CD14-positive monocyte (primary cell): ENCODE measurements at regions not wholly inside any gene's neighbourhood (a gene's known extent, or its start where the extent isn't known, plus 50 kb on each side); places are given as distances from the start of the nearest gene placed in this dataset.

ENCODE experiments used
- DNase-seq, 3 donors: peaks; one replicate each; pipeline ENCODE4 v3.0.0-alpha.2; 2011 to 2022
- H2AFZ ChIP-seq: 2 replicates; pipeline ENCODE4 v1.6.0; 2012; ENCODE audit warnings: mild to moderate bottlenecking, low read depth, low read length, inconsistent platforms; ENCODE audit not compliant: insufficient read depth, poor library complexity, severe bottlenecking
- H3K27ac ChIP-seq, 2 donors: 1 replicate in 1 of 2; 2 replicates in 1 of 2; pipeline ENCODE4 v1.5.1; 2012 to 2013; ENCODE audit warnings: low read length in 2 of 2, control low read depth in 1 of 2, inconsistent platforms in 1 of 2, low read depth in 1 of 2, mild to moderate bottlenecking in 1 of 2
- H3K27me3 ChIP-seq, 2 donors: one replicate each; pipeline versions ENCODE4 v1.6.0 to v1.6.1; 2011 to 2013; ENCODE audit warnings: low read length in 2 of 2; ENCODE audit not compliant: control insufficient read depth in 2 of 2, insufficient read depth in 2 of 2
- H3K36me3 ChIP-seq, 2 donors: replicated peaks in 1 of 2; 1 replicate in 1 of 2; 2 replicates in 1 of 2; pipeline versions ENCODE4 v1.5.1 to v1.6.1; 2012 to 2013; ENCODE audit warnings: low read length in 2 of 2, control low read depth in 1 of 2, inconsistent platforms in 1 of 2, mild to moderate bottlenecking in 1 of 2; ENCODE audit not compliant: insufficient read depth in 2 of 2, control insufficient read depth in 1 of 2
- H3K4me1 ChIP-seq, 2 donors: 1 replicate in 1 of 2; 2 replicates in 1 of 2; pipeline versions ENCODE4 v1.5.1 to v1.6.1; 2012 to 2013; ENCODE audit warnings: low read length in 2 of 2, control low read depth in 1 of 2, inconsistent platforms in 1 of 2, mild to moderate bottlenecking in 1 of 2, moderate library complexity in 1 of 2; ENCODE audit not compliant: insufficient read depth in 2 of 2, control insufficient read depth in 1 of 2
- H3K4me2 ChIP-seq: replicated peaks from 2 replicates; pipeline ENCODE3; 2012; ENCODE audit warnings: low read length, moderate library complexity, mild to moderate bottlenecking; ENCODE audit not compliant: poor library complexity, severe bottlenecking; ENCODE audit errors: extremely low read depth
- H3K4me3 ChIP-seq, 3 experiments: fragments of 200-600 bp in 1 of 3; sonication (generic) in 1 of 3; replicated peaks in 1 of 3; 1 replicate in 2 of 3; 2 replicates in 1 of 3; pipeline ENCODE4 v1.5.1; 2011 to 2013; ENCODE audit warnings: low read length in 3 of 3, mild to moderate bottlenecking in 3 of 3, control low read depth in 2 of 3, low read depth in 2 of 3, inconsistent platforms in 1 of 3, moderate library complexity in 1 of 3
- H3K79me2 ChIP-seq: 2 replicates; pipeline ENCODE4 v1.6.0; 2012; ENCODE audit warnings: mild to moderate bottlenecking, control low read depth, inconsistent platforms, low read length, moderate library complexity; ENCODE audit not compliant: insufficient read depth
- H3K9ac ChIP-seq: 2 replicates; pipeline ENCODE4 v1.6.0; 2017; ENCODE audit warnings: low read length, mild to moderate bottlenecking; ENCODE audit not compliant: insufficient read depth, poor library complexity, severe bottlenecking
- H3K9me3 ChIP-seq, 2 donors: replicated peaks in 1 of 2; 1 replicate in 1 of 2; 2 replicates in 1 of 2; pipeline versions ENCODE4 v1.5.1 to v1.6.1; 2012 to 2013; ENCODE audit warnings: low read length in 2 of 2, control low read depth in 1 of 2; ENCODE audit not compliant: control insufficient read depth in 1 of 2, insufficient read depth in 1 of 2
- H4K20me1 ChIP-seq: 2 replicates; pipeline ENCODE4 v1.6.0; 2012; ENCODE audit warnings: mild to moderate bottlenecking, low read length, control low read depth, moderate library complexity; ENCODE audit not compliant: insufficient read depth
- H3K27ac Mint-ChIP-seq, 7 donors: one replicate each; pipeline ENCODE4 v1.8.0; 2020; ENCODE audit warnings: mild to moderate bottlenecking in 7 of 7, mixed read lengths in 7 of 7, moderate library complexity in 6 of 7, inconsistent platforms in 2 of 7
- H3K27me3 Mint-ChIP-seq, 3 donors: one replicate each; pipeline ENCODE4 v1.8.0; 2021 to 2022; ENCODE audit warnings: low read depth in 3 of 3, mild to moderate bottlenecking in 3 of 3, mixed read lengths in 3 of 3, moderate library complexity in 3 of 3, inconsistent platforms in 1 of 3
- H3K36me3 Mint-ChIP-seq, 2 donors: one replicate each; pipeline ENCODE4 v1.8.0; 2020; ENCODE audit warnings: mixed read lengths in 2 of 2, inconsistent platforms in 1 of 2, mild to moderate bottlenecking in 1 of 2
- H3K4me1 Mint-ChIP-seq: one replicate; pipeline ENCODE4 v1.8.0; 2020; ENCODE audit warnings: mild to moderate bottlenecking, mixed read lengths
- H3K4me3 Mint-ChIP-seq, 2 donors: one replicate each; pipeline ENCODE4 v1.8.0; 2020; ENCODE audit warnings: mild to moderate bottlenecking in 2 of 2, mixed read lengths in 2 of 2, moderate library complexity in 1 of 2
- H3K9me3 Mint-ChIP-seq, 7 donors: one replicate each; pipeline ENCODE4 v1.8.0; 2020 to 2022; ENCODE audit warnings: mixed read lengths in 7 of 7, mild to moderate bottlenecking in 6 of 7, moderate library complexity in 6 of 7, inconsistent platforms in 2 of 7
- WGBS: methylation state at CpG from one replicate; pipeline ENCODE4 v1.1.5; 2013; ENCODE audit warnings: missing lambda C conversion rate; ENCODE audit not compliant: insufficient coverage; 5-methylcytosine and 5-hydroxymethylcytosine counted together
- intact Hi-C, 2 donors: fragments of 100-400 bp; cut with micrococcal nuclease; formaldehyde crosslinking; loops; one replicate each; pipeline versions ENCODE4 v1.15.0 to v1.15.1; 2023
- TF ChIP-seq, protein P1 (sequence below): fragments of 200-600 bp; IDR thresholded peaks from one replicate; pipeline ENCODE4 v1.8.0; 2022; ENCODE audit warnings: antibody characterized with exemption, mild to moderate bottlenecking

DNA sequence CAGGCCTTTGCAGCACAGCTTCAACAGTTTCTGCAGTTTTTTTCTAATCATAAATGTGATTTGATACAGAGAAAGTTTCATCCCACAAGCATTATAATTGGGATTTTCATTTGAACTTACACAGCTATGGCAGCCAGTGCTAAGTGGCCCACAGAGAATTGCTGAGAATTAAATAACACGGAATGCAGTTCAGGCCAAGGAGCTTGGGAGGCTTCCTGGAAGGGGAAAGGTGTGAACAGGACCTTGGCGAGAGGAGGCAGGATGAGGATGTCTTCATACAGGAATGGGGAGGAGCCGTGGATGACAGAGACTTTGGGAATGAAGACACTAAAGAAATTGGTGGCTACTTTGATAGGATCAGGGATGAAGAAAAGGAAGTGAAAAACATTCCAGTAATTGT is 95.3 kb downstream of the ZNF22 start:
- H4K20me1 ChIP-seq, result no peaks in the 10 kb centered on the region
- H2AFZ ChIP-seq, result no peak overlapping the region
- WGBS, result 69% methylated on average over 2 of the region's 3 CpGs
- TF ChIP-seq, protein P1, sequence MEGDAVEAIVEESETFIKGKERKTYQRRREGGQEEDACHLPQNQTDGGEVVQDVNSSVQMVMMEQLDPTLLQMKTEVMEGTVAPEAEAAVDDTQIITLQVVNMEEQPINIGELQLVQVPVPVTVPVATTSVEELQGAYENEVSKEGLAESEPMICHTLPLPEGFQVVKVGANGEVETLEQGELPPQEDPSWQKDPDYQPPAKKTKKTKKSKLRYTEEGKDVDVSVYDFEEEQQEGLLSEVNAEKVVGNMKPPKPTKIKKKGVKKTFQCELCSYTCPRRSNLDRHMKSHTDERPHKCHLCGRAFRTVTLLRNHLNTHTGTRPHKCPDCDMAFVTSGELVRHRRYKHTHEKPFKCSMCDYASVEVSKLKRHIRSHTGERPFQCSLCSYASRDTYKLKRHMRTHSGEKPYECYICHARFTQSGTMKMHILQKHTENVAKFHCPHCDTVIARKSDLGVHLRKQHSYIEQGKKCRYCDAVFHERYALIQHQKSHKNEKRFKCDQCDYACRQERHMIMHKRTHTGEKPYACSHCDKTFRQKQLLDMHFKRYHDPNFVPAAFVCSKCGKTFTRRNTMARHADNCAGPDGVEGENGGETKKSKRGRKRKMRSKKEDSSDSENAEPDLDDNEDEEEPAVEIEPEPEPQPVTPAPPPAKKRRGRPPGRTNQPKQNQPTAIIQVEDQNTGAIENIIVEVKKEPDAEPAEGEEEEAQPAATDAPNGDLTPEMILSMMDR, result no peak
- H3K36me3 ChIP-seq, result no peaks in the 10 kb centered on the region
- no peak overlapping the region for H3K4me2 ChIP-seq
- Mint-ChIP-seq H3K36me3 (no peaks in the 10 kb centered on the region), H3K9me3 (peaks cover 0 to 3% (median 0%) of the 10 kb centered on the region in 7 donors), H3K4me1 (no peaks in the 10 kb centered on the region), H3K27me3 (peaks cover 2 to 9% (median 4%) of the 10 kb centered on the region in 3 donors), H3K27ac (no peak overlapping the region), H3K4me3 (no peak overlapping the region)
- DNase-seq, result no peak
- no peak overlapping the region for H3K4me3 ChIP-seq
- no peaks in the 10 kb centered on the region for H3K4me1 ChIP-seq
- no peak overlapping the region for H3K9ac ChIP-seq
- intact Hi-C loops, result no loop called here
- no peak overlapping the region for H3K27ac ChIP-seq
- H3K27me3 ChIP-seq, result peaks cover 0 to 2% of the 10 kb centered on the region in 2 donors
- H3K9me3 ChIP-seq, result no peaks in the 10 kb centered on the region
- H3K79me2 ChIP-seq, result no peaks in the 10 kb centered on the region

DNA sequence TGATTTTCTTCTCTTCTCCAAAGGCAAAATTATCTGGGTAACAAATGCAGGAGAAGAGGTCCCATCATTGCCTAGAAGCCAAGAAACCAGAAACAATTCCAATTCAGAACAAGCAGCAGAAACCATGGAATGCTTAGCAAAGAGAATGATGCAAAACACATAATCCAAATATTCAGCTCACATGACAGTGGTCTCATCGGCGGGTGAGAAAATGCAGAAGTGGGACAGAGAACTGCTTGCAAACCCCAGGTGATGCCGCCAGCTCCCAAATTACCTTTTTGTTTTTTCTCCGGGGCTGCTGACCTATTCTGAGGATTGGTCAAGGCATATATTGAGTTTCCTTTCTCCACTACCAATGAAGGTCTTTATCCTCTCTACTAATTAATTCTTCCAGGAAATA is 99.7 kb downstream of the ZNF22 start:
- TF ChIP-seq, protein P1, result no peak
- no peak overlapping the region for H3K9ac ChIP-seq
- H3K27me3 Mint-ChIP-seq, result peaks cover 8 to 15% (median 12%) of the 10 kb centered on the region in 3 donors
- H3K4me3 ChIP-seq, result no peak overlapping the region
- no peak for DNase-seq
- no peak overlapping the region for H3K4me2 ChIP-seq
- intact Hi-C loops, result no loop called here
- H2AFZ ChIP-seq, result no peak overlapping the region
- H3K36me3 Mint-ChIP-seq, result no peaks in the 10 kb centered on the region
- H4K20me1 ChIP-seq, result no peaks in the 10 kb centered on the region
- H3K4me1 Mint-ChIP-seq, result peaks cover 2% of the 10 kb centered on the region
- 0% methylated on average over 2 of the region's 4 CpGs for WGBS
- no peak overlapping the region for H3K27ac ChIP-seq
- peaks cover 0 to 2% of the 10 kb centered on the region in 2 donors for H3K27me3 ChIP-seq
- H3K9me3 Mint-ChIP-seq, result no peaks in the 10 kb centered on the region
- no peaks in the 10 kb centered on the region for H3K9me3 ChIP-seq
- no peaks in the 10 kb centered on the region for H3K4me1 ChIP-seq
- no peak overlapping the region for H3K27ac Mint-ChIP-seq
- no peaks in the 10 kb centered on the region for H3K79me2 ChIP-seq
- H3K36me3 ChIP-seq, result no peaks in the 10 kb centered on the region
- no peak overlapping the region for H3K4me3 Mint-ChIP-seq
